K562 (cell line): ENCODE measurements at regions not wholly inside any gene's neighbourhood (a gene's known extent, or its start where the extent isn't known, plus 50 kb on each side); places are given as distances from the start of the nearest gene placed in this dataset.

Source experiments
- ARID3A ChIP-seq: IDR thresholded peaks from 2 replicates; pipeline ENCODE4 v1.6.1; 2012; ENCODE audit warnings: low read depth, low read length, improper control_type of control experiment, borderline replicate concordance
- CC2D1A ChIP-seq: fragments of 450-650 bp; IDR thresholded peaks from 2 replicates; pipeline ENCODE4 v1.6.1; 2017; ENCODE audit warnings: mild to moderate bottlenecking
- CXXC5 ChIP-seq: fragments of 250-450 bp; sonication (Bioruptor Pico); IDR thresholded peaks from 2 replicates; pipeline ENCODE4 v1.8.0; 2022; ENCODE audit warnings: inconsistent platforms, mild to moderate bottlenecking, moderate library complexity
- HEY1 ChIP-seq: fragments of 250-450 bp; sonication (Bioruptor Pico); IDR thresholded peaks from 2 replicates; pipeline ENCODE4 v1.5.0; 2020; ENCODE audit warnings: mild to moderate bottlenecking, moderate library complexity, borderline replicate concordance
- NFE2 ChIP-seq: IDR thresholded peaks from 2 replicates; pipeline ENCODE4 v1.6.1; 2014; ENCODE audit warnings: antibody characterized with exemption, low read depth
- TAF7 ChIP-seq: fragments of 450-650 bp; IDR thresholded peaks from 2 replicates; pipeline ENCODE4 v1.6.1; 2016; ENCODE audit warnings: missing genetic modification characterization, missing compliant biosample characterization
- TEAD1 ChIP-seq, 2 experiments: fragments of 450-650 bp in 1 of 2; sonication (generic) in 1 of 2; formaldehyde crosslinking; IDR thresholded peaks; 2 replicates each; pipeline versions ENCODE4 v1.4.0 to v1.8.0; 2020 to 2022; ENCODE audit warnings: mild to moderate bottlenecking in 2 of 2, missing genetic modification reagents in 1 of 2
- ZNF175 ChIP-seq: fragments of 200-800 bp; sonication (Bioruptor generic); IDR thresholded peaks from 2 replicates; pipeline ENCODE4 v1.6.1; 2016; ENCODE audit warnings: low read depth, mild to moderate bottlenecking, missing genetic modification characterization, missing compliant biosample characterization
- ZNF75A ChIP-seq: fragments of 450-650 bp; formaldehyde crosslinking; IDR thresholded peaks from 2 replicates; pipeline ENCODE4 v1.4.0; 2020; ENCODE audit warnings: mild to moderate bottlenecking
- TF ChIP-seq, protein P1 (sequence below): fragments of 250-450 bp; sonication (Bioruptor Pico); IDR thresholded peaks from 2 replicates; pipeline ENCODE4 v1.4.0; 2020; ENCODE audit warnings: mild to moderate bottlenecking, moderate library complexity
- TF ChIP-seq, protein P2 (sequence below), 2 experiments: fragments of 450-650 bp in 1 of 2; sonication (generic) in 1 of 2; formaldehyde crosslinking in 1 of 2; IDR thresholded peaks; 2 replicates each; pipeline versions ENCODE4 v1.7.1 to v1.9.0; 2016 to 2022; ENCODE audit warnings: inconsistent platforms in 1 of 2, mild to moderate bottlenecking in 1 of 2, missing genetic modification reagents in 1 of 2
- TF ChIP-seq, protein P3 (sequence below): fragments of 450-650 bp; formaldehyde crosslinking; IDR thresholded peaks from 2 replicates; pipeline ENCODE4 v1.4.0; 2022; ENCODE audit warnings: mild to moderate bottlenecking, moderate library complexity

DNA sequence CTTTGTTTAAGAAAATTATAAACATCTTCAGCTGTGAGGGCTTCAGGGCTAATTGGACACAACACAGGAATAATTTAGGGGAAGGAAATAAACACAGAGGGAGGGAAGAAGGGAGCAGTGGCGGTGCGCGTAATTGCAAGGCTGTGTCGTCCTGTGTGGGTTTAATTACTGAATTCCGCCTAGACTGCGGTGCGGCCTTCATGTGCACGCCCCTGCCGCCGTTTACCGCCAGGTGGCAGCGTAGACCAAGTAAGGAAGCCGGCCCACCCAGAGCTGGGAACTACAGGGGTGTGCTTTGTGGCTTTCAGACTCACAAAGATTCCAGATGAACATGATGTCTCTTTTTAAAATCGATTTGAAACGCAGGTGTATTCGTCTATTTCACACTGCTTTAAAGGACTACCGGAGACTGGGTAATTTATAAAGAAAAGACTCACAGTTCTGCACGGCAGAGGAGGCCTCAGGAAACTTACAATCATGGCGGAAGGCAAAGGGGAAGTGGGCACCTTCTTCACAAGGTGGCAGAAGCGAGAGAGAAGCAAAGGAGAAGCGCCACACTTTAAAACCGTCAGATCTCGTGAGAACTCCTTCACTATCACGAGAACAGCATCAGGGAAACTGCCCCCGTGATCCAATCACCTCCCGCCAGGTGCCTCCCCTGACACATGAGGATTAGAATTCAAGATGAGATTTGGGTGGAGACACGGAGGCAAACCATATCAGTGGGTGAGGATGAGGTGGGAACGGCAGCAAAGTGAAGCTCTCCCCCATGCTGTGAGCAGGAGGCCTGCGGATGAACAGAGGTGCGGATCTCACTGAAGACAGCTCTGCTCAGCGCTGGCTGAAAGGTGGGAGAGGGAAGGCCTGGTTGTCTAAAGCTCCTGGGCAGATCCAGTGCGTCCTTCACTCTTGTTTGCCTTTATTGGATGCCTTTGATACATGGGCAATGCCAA, 222.0 kb upstream of the PDE10A start (continued):
- TF ChIP-seq, protein P1, sequence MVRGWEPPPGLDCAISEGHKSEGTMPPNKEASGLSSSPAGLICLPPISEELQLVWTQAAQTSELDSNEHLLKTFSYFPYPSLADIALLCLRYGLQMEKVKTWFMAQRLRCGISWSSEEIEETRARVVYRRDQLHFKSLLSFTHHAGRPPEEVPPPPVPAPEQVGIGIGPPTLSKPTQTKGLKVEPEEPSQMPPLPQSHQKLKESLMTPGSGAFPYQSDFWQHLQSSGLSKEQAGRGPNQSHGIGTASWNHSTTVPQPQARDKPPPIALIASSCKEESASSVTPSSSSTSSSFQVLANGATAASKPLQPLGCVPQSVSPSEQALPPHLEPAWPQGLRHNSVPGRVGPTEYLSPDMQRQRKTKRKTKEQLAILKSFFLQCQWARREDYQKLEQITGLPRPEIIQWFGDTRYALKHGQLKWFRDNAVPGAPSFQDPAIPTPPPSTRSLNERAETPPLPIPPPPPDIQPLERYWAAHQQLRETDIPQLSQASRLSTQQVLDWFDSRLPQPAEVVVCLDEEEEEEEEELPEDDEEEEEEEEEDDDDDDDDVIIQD, result no peak
- TF ChIP-seq TEAD1 (CRISPR knock-in tag; IDR thresholded peaks at IDR 0.05) (no peak), CXXC5 (CRISPR knock-in tag) (no peak), TAF7 (tag) (no peak), ARID3A (no peak), NFE2 (no peak), CC2D1A (no peak), ZNF75A (CRISPR knock-in tag) (no peak), HEY1 (no peak), ZNF175 (CRISPR knock-in tag) (no peak)
- TF ChIP-seq, protein P2, sequence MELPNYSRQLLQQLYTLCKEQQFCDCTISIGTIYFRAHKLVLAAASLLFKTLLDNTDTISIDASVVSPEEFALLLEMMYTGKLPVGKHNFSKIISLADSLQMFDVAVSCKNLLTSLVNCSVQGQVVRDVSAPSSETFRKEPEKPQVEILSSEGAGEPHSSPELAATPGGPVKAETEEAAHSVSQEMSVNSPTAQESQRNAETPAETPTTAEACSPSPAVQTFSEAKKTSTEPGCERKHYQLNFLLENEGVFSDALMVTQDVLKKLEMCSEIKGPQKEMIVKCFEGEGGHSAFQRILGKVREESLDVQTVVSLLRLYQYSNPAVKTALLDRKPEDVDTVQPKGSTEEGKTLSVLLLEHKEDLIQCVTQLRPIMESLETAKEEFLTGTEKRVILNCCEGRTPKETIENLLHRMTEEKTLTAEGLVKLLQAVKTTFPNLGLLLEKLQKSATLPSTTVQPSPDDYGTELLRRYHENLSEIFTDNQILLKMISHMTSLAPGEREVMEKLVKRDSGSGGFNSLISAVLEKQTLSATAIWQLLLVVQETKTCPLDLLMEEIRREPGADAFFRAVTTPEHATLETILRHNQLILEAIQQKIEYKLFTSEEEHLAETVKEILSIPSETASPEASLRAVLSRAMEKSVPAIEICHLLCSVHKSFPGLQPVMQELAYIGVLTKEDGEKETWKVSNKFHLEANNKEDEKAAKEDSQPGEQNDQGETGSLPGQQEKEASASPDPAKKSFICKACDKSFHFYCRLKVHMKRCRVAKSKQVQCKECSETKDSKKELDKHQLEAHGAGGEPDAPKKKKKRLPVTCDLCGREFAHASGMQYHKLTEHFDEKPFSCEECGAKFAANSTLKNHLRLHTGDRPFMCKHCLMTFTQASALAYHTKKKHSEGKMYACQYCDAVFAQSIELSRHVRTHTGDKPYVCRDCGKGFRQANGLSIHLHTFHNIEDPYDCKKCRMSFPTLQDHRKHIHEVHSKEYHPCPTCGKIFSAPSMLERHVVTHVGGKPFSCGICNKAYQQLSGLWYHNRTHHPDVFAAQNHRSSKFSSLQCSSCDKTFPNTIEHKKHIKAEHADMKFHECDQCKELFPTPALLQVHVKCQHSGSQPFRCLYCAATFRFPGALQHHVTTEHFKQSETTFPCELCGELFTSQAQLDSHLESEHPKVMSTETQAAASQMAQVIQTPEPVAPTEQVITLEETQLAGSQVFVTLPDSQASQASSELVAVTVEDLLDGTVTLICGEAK (IDR thresholded peaks at IDR 0.05), result no peak
- TF ChIP-seq, protein P2 (CRISPR knock-in tag; IDR thresholded peaks at IDR 0.05), result no peak
- TF ChIP-seq, protein P3, sequence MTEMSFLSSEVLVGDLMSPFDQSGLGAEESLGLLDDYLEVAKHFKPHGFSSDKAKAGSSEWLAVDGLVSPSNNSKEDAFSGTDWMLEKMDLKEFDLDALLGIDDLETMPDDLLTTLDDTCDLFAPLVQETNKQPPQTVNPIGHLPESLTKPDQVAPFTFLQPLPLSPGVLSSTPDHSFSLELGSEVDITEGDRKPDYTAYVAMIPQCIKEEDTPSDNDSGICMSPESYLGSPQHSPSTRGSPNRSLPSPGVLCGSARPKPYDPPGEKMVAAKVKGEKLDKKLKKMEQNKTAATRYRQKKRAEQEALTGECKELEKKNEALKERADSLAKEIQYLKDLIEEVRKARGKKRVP (CRISPR knock-in tag), result no peak
